ENCODE measurements at regions not wholly inside any gene's neighbourhood (a gene's known extent, or its start where the extent isn't known, plus 50 kb on each side); places are given as distances from the start of the nearest gene placed in this dataset.

- no peak for TF ChIP-seq POLR2AphosphoS5 (IDR thresholded peaks at IDR 0.05)
- no peak for TF ChIP-seq CTCF (IDR thresholded peaks at IDR 0.05 in 8 of 11, conservative IDR thresholded peaks at IDR 0.05 in 3 of 11)
These were observed 89.0 kb upstream of the NPTX2 start for GRCh38 chr7:98528079-98528478.

Data from spleen (tissue), 7 donors.